HG02884 (cell line): ENCODE measurements at regions not wholly inside any gene's neighbourhood (a gene's known extent, or its start where the extent isn't known, plus 50 kb on each side); places are given as distances from the start of the nearest gene placed in this dataset.
A peak's percentile ranks its signal among the peaks of the same experiment; 100 is the strongest.

ENCODE experiments used
- ATAC-seq: cut with Tn5 transposase; IDR thresholded peaks from one replicate; pipeline ENCODE4 v1.9.1; 2021; ENCODE audit warnings: mild to moderate bottlenecking, moderate library complexity; ENCODE audit not compliant: unreplicated experiment

DNA sequence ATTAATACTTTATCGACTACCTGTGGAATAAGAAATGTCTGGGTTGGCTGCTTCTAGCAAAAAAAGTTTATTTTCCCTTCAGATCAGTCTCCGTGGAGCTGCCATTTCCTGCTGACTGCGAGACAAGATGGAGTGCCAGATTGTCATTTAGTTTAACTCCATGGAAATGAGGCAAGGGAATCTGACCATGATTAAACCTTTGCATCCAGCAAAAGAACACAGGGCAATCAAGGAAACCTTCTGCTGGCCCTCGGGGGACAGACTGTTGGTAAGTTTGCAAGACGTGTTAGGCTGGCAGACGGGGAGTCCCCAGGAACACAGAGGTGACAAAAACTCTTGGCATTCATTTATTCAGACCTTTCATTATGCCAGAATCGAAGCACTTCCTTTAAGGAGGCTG, 52.2 kb upstream of the SPACA1 start:
- no peak for ATAC-seq

DNA sequence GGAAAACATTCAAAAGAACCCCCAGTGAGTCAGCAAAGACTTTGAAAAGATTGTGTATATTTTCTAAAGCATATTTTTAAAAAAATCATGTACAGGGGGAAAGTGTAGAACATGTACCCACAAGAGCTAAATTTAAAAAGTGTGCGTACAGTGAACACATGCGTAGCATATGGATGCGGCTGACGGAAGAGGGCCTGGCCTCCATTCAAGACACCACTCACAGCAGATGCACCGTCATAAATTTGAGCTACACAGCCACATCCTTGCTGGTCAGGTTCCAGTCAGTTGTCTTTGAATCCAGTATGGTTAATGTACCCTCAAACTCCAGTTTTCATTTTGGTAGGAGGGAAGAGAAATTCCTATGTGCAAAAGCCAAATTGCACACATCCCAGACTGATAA, 54.3 kb upstream of the SPACA1 start:
- no peak for ATAC-seq

DNA sequence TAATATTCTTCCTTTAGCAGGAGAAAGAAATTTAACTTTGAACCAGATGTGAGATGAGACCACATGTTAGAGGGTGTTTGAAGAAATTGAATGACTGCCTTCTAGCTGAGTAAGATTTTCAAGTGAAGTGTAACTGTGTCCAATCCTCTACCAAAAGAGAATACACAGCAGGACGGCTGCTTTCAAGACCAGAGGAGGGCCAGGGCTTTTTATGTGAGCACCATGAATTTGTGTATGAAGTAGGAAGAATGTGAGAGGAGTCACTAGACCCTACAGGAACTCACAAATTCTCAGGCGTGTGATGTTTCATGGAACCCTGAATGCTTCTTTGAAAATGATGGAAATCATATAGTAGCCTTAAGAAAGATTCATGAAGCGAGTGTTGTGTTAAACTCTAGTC, 56.8 kb upstream of the SPACA1 start:
- no peak for ATAC-seq

DNA sequence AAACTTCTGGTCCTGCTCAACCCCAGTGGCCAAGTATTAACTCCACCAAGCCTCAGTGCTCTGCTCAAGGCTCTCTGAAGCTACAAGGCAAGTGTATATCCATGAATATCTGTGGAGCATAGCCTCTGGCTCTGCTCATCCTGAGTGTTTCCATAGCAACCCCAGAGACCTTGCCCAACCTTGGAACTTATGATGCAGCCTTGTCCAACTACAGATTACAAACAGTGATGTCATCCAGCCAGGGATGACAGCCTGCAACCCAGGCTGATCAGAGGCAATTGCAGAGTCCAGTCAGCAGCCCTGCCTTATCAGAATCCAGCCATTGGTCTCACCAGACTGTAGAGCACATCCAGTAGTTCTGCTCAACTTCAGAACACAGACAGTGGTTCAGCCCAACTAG, 65.5 kb upstream of the SPACA1 start:
- ATAC-seq = no peak

DNA sequence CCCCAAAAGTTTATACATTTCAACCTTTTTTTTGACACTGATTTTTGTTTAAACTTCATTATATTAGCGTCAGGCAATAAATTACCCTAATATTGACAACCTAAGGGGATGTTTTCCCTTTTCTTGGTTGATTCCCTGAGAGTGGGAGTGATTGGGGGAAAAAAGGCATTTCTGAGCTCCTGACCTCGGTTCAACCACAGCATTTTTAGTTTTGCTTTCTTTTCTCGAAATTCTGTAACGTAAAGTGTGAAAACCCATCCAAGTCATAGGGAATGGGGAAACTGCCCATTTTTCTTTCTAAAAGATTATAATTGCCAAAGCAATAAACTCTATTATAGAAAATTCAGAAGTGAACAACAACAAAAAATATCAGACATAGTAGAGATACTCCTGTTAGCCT, 67.9 kb upstream of the SPACA1 start:
- no peak for ATAC-seq

DNA sequence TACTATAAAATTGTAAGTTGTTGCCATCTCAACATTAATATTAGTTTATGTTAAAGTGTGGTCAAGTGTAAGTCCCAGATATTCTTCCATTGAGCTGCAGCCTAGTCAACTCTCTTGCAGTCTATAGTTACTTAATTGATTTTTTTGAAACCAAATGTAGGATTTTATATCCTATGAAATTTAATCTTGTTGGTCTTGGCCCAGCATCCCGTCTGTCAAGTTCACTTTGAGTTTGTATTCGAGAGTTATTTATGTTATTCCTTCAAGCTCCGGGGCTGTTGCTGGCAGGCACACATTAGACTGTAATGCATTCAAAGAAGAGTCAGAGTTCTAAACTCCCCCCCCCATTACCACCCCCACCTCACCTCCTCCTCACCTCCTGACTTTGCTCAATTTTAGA, 71.0 kb upstream of the SPACA1 start:
- no peak for ATAC-seq

DNA sequence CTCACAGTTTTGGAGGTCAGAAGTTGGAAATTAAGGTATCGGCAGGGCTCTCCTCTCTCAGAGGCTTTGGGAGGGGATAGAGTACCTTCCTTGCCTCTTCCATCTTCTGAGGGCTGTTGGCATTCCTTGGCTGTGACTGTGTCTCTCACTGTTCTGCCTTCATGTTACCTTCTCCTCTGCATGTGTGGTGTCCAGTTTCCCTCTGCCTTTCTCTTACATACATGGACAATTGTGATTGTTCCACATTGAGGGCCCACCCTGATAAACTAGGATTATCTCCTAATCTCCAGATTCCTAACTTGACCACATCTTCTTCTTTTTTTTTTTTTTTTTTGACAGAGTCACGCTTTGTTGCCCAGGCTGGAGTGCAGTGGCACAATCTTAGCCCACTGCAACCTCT, 72.1 kb upstream of the SPACA1 start:
- ATAC-seq = no peak

DNA sequence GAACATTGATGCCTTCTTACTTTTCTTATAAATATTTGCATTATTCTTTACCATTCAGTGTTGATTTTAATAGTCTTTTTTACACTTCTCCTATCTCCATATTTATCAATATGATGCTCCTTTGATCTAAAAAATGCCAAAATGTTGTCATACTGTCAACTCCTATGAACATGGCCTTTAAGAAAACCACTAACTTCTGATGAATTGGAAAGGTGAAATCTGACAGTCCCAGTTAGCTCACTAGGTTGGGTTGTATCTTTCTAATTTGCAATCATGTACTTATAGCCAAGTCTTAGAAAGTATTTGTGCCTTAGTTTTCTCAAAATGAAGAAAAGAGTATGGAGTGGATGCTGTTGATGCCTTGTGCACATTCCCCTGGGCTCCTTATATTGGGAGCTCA, 75.4 kb upstream of the SPACA1 start:
- ATAC-seq = no peak

DNA sequence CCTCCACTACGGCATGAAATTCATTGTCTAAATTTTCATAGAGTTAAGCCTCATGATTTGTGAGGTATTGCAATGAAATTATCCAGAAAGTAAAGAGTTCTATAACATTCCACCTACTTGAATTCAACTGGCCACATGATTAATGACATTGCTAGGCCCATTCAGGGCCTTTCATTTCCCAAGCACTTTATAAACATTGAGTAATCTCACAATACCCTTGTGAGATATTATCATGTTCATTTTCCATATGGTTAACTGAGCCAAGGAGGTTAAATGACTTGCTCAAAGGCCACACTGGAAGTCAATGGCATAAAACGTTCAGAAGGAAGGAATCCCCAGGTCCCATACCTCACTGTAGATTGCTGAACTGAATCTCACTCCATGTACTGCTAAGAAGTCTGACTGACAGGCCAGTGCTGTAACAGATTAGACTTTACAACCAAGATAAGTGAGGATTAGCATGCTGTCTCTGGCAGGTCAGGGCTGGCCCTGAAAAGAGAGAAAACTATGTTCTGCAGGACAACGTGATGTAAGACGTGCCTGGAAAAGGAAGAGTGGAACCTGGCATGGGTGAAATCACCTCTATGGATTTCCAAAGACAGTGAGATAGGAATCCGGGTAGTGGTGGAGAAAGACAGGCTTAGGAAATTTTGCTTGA, 75.9 kb upstream of the SPACA1 start:
- no peak for ATAC-seq

DNA sequence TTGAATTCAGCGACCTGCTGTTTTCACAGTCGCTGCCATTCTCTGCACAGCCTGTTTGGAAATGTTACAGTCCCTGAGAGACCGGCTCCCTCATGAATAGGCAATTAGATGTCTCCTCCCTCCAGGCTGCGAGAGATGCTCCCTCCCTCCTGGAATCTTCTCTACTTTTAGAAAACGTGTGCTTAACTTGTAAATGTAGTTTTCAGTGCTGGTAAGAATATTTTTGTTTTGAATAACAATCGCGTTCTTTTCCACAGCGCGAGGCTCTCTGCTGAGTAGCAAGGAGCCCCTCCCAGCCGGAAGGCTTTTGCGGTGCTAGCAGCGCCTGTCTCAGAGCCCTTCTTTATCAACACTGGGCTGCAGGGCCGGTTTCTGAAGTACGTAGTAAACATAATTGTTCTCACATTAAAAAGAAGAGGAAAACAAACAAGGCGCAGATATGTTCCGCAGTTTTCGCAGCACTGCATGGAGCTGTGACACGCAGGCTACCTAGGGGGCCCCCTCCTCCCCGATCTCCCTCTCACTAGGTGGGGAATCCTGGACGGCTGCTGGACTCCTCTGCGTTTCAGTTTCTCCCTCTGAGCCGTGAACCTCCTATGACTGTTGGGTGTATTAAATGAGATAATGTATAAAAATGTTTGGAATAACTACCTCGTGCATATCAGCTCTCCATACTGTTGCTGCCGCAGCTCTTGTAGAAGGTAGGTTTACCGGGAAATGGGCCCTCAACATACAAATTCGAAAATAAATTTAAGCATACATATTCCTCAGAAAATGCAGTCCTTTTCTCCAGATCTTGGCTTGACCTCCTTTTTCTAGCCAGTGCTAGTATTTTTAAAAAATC, 79.0 kb upstream of the SPACA1 start:
- peak; percentile 62 for ATAC-seq

DNA sequence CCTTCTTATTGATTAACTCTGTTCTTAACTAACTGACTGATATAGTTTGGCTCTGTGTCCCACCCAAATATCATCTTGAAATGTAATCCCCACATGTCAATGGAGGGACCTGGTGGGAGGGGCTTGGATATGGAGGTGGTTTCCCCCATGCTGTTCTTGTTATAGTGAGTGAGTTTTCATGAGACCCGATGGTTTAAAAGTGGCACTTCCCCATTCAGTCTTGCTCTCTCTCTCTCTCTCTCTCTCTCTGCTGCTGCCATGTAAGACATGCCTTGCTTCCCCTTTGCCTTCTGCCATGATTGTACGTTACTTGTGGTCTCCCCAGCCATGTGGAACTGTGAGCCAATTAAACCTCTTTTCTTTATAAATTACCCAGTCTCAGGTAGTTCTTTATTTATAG, 81.8 kb upstream of the SPACA1 start:
- no peak for ATAC-seq

DNA sequence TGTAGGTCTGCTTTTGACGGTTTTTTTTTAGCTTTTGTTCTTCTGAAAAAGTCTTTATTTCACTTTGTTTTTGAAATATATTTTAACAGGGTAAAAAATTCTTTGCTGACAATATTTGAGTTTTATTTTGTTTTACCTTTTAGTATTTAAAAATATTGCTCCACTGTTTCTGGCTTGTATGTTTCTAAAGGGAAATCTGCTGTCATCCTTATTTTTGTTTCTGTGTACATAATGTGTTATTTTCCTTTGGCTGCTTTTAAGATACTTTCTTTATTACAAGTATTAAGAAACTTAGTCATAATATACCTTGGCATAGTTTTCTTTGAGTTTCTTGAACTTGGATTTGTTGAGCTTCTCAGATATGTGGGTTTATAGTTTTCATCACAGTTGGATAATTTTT, 88.6 kb upstream of the SPACA1 start:
- no peak for ATAC-seq

DNA sequence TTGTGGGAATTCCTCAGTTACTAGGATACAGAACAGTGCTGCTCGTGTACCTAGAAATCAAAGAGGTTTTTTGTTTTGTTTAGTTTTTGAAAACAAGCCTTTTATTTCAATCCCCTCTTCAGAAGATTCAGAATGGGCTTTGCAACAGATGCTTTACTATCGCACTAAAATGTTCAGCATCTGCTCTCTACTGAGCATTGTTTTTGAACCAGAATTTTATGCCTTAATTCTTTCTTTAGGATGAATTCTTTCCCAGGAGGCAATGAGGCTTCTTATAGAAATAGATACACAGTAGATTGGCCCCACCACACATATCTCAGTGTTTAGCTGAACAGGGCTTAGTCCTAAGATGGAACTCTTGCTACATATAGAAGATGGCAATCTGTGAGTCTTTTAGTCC, 95.9 kb upstream of the SPACA1 start:
- no peak for ATAC-seq

DNA sequence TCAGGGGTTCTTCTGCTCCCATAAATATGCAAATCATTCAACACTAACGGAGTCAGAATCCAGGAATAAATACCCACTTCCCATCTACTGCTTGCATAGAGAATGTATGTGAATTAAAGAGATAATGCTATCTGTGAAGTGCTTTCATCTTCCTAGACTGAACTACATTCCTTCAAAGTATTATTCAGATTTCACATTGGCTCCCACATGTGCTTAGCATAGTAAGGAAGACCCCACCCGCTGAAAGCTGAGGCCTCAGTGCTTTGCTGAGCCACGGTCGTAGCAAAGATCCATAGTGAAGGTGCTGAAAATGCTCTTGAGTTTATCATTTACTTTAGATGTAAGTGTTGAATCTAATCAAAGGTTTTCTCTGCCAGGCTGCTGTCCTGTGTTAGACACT, 97.0 kb upstream of the SPACA1 start:
- no peak for ATAC-seq

DNA sequence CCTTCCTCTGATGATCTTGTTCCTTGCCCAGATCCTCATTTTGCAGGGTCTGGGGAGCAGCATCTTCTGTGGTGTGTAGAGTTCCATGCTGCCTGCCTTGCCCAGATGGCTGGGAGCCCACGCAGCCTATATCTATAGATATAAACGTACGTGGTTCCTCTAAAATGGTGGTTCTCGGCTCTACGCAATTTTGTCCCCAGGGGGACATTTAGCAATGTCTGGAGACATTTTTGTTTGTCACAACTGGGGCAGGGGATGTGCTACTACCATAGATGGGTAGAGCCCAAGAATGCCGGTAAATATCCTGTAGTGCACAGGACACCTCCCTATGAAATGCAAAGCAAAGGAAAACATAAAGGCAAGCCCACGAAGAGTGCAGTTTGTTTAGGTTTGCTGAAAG, 98.4 kb upstream of the SPACA1 start:
- no peak for ATAC-seq

DNA sequence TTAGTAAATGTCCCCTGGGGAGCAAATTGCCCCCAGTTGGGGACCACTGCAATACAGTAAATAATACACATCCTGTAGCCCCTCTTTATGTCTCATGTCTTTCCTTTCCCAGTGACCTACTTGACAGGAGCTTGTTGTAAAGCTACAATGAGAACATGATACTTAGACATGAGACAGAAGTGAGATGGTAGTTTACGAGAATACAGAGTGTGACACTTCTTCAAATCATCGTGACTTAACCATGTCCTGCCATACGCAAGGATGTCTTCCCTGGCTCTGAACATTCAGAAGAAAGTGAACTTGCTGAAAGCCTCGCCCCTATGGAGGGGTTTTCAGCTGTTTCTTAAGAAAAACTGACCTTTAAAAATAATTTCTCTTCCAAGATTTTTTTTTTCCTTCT, 101.0 kb upstream of the SPACA1 start:
- ATAC-seq = no peak

DNA sequence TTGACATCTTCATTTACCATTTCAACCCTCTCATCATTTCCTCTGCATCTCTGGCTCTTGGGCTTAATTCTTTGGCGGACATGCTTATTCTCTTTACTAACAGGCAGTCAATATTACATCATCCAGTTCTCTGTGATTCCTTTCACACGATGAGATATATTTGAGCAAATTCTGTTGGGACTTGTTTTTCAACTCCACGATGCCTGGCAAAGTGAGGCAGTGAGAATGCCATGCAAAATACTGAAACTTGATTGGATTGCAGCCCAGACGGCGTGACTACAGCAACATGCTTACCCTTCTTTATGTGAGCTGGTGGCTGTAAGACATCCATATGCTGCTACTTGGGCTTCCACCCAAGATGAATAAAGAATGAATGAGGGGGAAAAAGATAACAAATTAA, 101.7 kb upstream of the SPACA1 start:
- ATAC-seq = no peak

DNA sequence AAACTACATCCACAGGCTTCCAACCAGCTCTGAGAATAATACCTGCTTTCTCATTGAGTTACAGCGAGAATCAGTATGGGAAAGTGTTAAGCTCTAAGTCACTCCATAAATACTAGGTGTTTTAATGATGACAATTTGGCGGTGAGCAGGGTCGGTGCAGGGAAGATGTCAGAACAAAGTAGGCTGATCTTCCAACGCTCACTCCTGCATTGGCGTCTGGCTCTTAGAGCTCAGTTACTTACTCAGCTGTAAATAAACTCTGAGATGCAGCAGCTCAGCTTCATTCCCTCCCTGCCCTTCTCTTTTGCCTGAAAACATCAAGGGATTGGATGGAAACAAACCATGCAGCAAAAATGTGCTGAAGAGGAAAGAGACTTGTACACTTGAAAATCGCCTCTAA, 102.5 kb upstream of the SPACA1 start:
- no peak for ATAC-seq

DNA sequence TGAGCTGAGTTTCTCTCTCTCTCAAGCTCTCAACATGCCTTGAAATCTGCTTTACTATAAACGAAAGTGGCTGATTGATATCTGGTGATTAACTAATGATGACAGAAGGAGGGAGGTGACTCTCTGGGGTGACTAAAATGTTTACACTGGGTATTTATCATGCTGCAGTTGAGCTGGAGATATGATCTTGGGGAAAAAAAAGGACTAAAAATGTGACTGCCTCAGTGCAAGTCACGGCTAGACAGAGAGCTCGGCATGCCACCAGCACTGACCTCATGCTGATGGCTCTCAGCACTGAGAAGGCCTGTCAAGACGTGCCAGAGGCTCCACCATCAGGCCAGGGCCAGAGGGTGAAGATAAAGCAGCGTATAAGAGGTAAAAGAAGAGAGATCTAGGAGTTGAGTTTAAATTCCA, 103.1 kb upstream of the SPACA1 start:
- ATAC-seq = no peak

DNA sequence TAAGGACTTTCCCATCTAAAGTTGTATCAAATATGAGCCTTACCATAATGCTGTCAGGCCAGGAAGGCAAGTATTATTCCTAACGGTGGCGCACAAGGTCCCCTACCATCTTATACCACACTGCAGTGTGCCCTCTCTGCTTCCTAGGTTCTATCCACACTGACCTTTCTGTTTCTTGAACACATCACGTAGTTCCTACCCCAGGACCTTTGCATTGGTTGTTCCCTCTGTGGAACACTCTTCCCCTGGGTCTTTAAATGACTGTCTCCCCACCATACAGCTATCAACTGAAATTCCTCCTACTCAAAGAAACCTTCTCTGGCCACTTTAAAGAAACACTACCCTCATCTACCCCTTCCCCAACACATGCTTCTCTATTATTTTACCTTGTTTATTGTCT, 104.5 kb upstream of the SPACA1 start:
- ATAC-seq = no peak

DNA sequence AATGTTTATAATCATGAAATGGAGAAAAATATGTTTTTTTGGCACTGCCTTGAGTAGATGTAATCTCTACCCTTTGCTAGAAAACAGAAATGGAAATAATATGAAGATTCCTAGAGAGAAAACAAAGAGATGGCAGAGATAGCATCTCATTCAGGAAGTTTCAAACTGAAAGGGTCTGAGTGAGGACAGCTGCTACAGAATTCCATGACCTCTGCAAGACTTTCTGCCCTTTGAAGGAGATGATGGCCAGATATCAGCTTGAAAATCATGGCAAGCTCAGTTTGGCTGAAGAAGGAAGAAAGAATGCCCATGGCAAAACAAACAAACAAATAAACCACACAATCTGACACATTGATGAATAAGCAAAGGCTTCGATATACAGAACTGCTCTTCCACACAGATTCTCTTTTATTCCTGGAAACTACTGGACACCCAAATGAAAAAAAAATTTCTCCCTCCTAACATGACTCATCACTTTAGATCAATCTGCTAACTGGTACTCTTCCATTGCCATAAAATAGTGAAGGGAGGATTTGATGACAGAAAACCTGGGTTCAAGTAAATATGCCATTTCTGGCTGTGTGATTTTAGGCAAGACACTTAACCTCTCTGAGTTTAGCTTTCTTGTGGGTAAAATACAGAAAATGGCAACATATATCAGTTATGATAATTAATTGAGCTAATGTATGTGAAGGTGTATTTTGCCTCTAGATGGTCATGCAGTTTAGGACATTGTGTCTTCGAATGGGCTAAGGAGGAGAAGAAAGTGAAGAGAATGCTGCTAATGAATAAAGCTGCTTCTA, 105.9 kb upstream of the SPACA1 start:
- no peak for ATAC-seq

DNA sequence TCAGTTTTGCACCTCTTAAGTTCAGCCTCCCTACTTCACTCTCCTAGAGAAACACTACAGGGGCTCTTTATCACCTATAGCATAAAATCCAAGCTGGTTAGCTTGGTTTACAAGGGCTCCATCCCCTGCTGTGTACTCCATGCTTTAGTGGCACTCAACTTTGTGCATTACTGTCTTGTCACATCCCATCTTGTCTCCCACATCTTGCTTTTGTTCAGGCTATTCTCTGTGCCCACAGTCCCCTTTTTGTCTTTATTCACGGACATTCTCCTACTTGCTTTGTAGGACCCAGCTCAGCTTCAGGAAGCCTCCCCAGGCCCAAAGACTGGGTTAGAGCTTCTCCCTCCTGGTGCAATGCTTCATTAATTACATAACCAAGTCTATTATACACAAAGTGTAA, 107.9 kb upstream of the SPACA1 start:
- ATAC-seq = no peak
